GM18873 (cell line): ENCODE measurements at regions not wholly inside any gene's neighbourhood (a gene's known extent, or its start where the extent isn't known, plus 50 kb on each side); places are given as distances from the start of the nearest gene placed in this dataset.

Source experiments
- ATAC-seq: cut with Tn5 transposase; IDR thresholded peaks from one replicate; pipeline ENCODE4 v1.9.1; 2021; ENCODE audit warnings: mild to moderate bottlenecking, moderate library complexity, moderate number of reproducible peaks; ENCODE audit not compliant: unreplicated experiment, low FRiP score

- ATAC-seq, result no peak
These were observed 361.8 kb downstream of the MFSD1 start for GRCh38 chr3:159163656-159164055.

DNA sequence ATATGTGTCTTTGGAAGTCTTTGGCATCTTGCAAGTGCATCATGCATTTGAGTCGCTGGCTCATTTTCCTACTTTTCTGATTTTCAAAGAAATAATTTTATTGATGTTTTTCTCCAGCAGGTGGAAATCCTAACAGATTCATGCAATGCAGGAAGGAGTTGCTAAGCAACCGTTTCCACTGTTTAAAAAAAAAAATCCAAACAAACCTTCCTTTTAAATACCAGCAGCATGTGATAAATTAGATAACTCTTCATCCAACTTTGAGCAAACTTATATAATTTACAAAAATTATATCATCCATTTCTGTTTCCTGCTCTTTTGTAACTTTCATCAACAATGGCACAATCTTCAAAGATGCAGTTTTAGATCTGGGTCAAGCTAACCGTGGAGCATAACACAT, 364.1 kb downstream of the MFSD1 start:
- no peak for ATAC-seq

- ATAC-seq, result no peak
These were observed 365.2 kb downstream of the MFSD1 start for GRCh38 chr3:159166899-159167586.

DNA sequence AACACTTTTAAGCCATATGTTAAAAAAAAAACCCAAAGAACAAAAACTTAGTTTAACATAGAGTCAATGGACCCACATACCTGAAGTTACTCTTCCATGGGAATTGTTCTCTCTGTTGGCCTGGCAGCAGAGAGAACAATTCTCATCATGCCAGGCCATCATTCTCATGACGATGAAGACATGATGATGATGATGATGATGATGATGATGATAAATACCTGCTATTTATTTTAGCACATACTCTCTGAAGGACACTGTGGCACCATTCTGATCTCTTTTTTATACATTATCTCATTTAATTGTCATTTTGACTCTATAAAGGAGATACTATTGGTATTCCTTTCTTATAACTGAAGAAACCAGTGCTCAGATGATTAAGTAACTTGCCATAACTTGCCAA, 366.9 kb downstream of the MFSD1 start:
- no peak for ATAC-seq

DNA sequence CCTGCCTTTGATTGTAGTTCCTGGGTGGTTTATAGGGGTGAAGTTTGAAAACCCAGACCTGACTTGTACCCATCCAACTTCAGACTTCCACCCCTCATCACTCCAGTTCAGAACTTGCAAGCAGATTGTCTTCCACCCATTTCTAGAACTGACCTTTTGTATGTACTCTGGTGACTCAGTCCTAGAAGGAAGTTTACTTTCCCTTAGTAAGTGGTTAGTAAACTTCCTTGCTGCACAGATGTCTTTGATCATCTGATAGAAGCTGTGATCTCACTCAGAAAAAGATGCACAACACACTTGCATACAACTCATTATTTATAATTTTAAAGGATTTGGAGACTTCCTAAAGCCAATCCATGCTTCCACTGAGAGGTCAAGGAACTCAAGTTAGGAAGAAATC, 368.0 kb downstream of the MFSD1 start:
- ATAC-seq, result no peak

- no peak for ATAC-seq
These were observed 368.7 kb downstream of the MFSD1 start for GRCh38 chr3:159170436-159171003.

- ATAC-seq, result no peak
These were observed 369.5 kb downstream of the MFSD1 start for GRCh38 chr3:159171333-159171732.

GRCh38 chr3:159172473-159172872, 370.6 kb downstream of the MFSD1 start:
- no peak for ATAC-seq

DNA sequence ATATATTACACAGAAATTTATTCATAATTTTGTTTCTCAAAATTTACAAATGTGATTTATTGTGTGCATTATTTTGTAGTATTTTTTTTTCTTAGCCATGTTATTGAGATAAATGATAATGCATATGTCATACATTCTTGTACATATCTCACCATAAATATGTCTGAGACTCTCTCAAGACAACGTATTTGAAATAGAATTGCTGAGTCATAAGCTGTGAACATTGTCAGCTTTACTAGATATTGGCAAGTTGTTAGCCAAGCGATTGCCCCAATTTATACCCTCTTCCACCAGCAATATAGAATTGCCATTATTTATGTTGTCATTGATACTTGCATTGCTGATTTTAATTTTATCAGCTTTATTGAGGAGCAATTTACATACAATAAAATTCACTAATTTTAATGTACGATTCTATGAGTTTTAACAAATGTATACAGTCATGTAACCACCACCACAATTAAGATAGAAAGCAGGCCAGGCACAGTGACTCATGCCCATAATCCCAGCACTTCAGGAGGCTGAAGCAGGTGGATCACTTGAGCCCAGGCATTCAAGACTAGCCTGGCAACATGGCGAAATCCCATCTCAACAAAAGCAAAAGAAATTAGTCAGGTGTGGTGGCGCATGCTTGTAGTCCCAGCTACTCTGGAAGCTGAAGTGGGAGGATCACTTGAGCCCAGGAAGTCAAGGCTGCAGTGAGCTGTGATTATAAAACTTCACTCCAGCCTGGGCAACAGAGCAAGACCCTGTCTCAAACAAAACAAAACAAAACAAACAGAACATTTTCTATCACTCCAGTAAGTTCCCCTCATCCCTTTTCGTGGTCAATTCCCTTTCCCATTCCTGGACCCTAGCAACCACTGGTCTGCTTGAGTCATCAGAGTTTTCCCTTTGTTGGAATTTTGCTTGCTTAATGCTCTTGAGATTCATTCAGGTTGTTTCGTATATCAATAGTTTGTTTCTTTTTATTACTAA, 373.1 kb downstream of the MFSD1 start:
- no peak for ATAC-seq

DNA sequence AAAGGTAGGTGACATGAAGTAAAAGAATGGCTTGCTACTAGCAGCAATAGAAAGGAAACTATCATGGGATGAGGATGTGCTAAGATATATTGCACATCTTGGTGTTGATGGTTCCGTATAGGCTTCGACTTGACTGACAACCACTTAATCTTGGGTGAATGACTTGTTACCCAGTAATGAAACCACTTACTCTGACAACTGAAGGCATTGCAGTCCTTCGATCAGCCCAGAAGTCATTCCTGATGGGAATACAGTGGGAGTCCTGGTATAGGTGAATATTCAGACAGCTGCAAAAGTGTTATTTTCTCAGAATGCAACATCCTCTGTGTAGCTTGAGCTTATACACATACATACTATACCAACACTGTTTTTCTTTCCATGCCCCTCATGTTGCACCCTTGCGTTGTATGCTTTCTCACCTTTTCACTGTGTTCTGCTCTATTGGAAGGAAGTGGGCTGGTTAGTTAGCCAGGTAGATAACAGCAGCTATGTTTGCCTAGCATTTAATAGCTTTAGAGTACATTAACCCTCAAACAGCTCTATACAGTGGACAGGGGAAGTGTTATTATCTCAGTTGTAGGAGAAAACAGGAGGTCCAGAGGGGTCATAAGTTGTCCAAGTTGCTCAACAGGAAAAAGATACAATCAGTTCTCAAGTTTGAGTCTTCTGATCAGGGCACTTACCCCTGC, 376.5 kb downstream of the MFSD1 start:
- no peak for ATAC-seq

- ATAC-seq, result no peak
These were observed 381.1 kb downstream of the MFSD1 start for GRCh38 chr3:159182961-159183360.

DNA sequence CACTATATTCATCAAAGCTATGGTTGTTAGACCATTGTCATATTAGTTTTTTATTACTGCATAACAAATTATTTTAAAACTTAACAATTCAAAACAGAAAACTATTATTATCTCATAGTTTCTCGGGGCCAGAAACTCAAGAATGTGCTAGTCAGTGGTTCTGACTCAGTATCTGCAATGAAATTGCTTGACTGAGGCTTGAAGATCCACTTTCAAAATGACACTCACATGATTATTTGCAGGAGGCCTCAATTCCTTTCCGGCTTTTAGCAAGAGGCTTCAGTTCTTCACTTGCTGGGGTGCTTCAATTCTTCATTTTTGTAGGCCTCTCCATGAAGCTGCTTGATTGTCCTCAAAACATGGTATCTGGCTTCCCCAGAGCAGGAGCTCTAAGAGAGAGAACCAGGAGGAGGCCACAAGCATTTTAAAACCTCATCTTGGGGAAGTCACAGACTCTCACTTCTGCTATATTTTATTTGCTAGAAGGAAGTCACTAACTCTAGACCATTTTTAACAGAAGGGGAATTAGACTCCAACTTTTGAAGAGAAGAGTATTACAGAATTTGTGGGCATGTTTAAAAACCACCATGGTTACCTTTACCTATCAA, 383.7 kb downstream of the MFSD1 start:
- peak; percentile 52 for ATAC-seq

DNA sequence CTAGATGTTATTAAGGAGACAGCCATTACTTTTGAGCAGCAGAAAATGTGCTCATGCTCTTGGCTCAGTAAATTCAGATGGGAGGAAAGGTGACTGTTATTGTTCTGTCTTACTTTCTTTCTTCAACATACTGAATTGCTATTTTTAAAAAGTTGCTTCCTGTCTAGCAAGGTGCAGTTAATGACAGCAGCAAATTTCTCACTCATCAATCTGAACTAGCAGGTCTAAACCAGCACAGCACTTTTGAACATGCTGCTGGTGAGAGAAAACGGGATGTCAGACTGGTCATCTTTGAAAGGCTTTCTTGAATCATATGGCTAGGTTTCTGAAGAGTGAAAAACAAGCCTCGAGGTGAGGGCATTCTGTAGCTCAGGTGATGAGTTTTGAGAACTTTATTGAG, 384.7 kb downstream of the MFSD1 start:
- peak; percentile 71 for ATAC-seq

- no peak for ATAC-seq
These were observed 385.4 kb downstream of the MFSD1 start for GRCh38 chr3:159187232-159187631.

DNA sequence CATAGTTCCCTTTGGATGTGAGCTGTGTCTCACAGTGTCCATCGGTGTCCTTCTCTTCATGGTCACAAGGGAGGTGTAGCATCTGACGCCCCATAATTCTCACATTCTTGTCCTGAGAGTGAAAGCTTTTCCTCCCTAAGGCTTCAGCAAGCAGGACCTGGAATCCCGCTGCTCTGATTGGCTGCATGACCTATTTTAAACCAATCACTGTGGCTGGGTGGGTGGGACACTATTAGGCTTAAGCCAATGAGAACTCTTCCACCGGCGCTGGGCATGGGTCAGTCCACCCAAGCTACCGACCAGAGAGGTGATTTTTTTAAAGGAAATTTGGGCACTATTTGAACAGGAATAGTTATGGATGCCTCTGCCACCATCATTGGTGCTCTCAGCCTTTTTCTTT, 385.9 kb downstream of the MFSD1 start:
- no peak for ATAC-seq

DNA sequence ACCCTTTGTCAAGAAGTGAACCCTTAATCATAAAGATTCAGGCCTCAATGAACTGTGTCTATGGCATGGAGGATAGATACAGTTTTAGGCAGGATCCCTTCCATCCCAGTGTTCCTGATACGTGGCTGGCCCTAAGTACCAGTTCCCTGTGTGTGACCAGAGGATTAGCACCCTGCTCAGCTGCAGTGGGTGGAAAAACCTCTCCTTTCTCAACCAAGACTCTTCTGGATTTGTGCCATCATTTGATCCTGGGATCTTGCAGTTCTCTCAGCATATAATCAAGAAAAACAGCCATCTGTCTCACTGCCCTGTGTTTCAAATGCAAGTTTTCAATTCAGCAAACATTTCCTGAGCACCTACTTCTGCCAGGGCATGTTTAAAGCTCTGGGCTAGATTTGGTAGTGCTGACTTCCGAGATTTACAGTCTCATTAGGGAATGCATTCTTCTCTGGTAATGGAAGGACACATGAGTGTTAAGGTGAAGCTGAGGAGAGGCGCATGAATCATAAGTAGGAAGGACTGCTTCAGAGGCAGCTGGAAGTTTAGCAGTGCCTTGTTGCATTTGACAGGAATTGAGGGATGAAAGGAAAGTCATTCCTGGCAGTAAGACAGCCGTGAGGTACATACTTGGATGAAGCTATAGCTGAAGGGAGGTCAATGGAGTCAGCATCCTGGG, 388.3 kb downstream of the MFSD1 start:
- no peak for ATAC-seq

GRCh38 chr3:159191447-159191846, 389.6 kb downstream of the MFSD1 start:
- no peak for ATAC-seq

- no peak for ATAC-seq
These were observed 394.5 kb downstream of the MFSD1 start for GRCh38 chr3:159196359-159196758.

DNA sequence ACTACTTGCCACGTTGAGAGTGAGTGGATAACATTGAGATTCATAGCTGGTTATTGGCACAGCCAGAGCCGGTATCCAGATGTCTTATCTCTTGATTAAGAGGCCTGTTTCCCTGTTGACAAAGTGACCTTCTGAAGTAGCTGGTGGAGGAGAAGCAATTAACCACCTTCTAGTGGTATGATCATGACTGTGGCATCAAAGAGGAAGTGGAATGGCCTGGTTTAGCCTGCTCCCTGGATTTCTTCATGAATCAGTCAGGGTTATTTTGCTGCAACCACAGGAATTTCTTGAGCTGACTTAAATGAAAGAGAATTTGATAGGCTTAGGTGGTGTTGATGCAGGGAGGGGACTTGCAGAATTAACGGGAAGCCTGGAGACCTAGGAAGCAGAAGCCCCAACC, 398.3 kb downstream of the MFSD1 start:
- ATAC-seq, result no peak

DNA sequence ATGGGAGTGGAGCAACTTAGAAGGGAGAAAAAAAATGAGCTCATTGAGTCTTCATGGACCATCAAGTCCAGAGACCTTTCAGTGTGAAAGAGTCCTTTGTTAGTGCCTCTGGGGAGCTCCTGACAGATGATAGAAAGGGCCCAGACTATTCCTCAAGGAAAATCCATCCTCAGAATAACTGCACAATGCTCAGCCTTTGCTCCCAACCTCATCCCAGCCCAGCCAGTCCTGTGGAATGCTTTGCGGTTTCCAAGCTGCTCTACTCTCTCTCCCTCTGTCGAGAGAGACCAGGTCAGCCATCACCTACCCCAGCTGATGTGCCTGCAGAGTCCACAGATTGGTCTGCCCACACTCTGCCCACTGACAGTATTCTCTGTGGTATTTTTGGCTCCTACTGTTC, 406.2 kb downstream of the MFSD1 start:
- ATAC-seq, result no peak
